Memory B cell (primary cell): ENCODE measurements at regions not wholly inside any gene's neighbourhood (a gene's known extent, or its start where the extent isn't known, plus 50 kb on each side); places are given as distances from the start of the nearest gene placed in this dataset.

Source experiments
- ATAC-seq: fragments of 150-1000 bp; cut with Tn5 transposase; 2 replicates; pipeline ENCODE4 v1.10.0; 2021; ENCODE audit warnings: low read depth, mild to moderate bottlenecking, moderate library complexity
- DNase-seq, 2 donors: peaks; one replicate each; pipeline ENCODE4 v3.0.0; 2022; ENCODE audit warnings: low spot score in 2 of 2
- H3K27ac Mint-ChIP-seq: one replicate; pipeline ENCODE4 v1.8.0; 2022; ENCODE audit warnings: mild to moderate bottlenecking, moderate library complexity, mixed read lengths
- H3K27me3 Mint-ChIP-seq: one replicate; pipeline ENCODE4 v1.8.0; 2022; ENCODE audit warnings: mixed read lengths
- H3K36me3 Mint-ChIP-seq: one replicate; pipeline ENCODE4 v1.8.0; 2022; ENCODE audit warnings: mild to moderate bottlenecking, mixed read lengths
- H3K4me1 Mint-ChIP-seq: one replicate; pipeline ENCODE4 v1.8.0; 2022; ENCODE audit warnings: mixed read lengths
- H3K4me3 Mint-ChIP-seq: one replicate; pipeline ENCODE4 v1.8.0; 2022; ENCODE audit warnings: mild to moderate bottlenecking, moderate library complexity, mixed read lengths
- H3K9me3 Mint-ChIP-seq: one replicate; pipeline ENCODE4 v1.8.0; 2022; ENCODE audit warnings: mixed read lengths

- ATAC-seq (no peak), DNase-seq (no peak)
- Mint-ChIP-seq H3K4me1 (peaks cover 5% of the 10 kb centered on the region), H3K27ac (no peak overlapping the region), H3K9me3 (no peaks in the 10 kb centered on the region), H3K4me3 (no peak overlapping the region), H3K27me3 (no peaks in the 10 kb centered on the region), H3K36me3 (peaks cover 9% of the 10 kb centered on the region)
Observed at GRCh38 chr7:136039577-136040345, 62.6 kb upstream of the MTPN start.

GRCh38 chr7:136036336-136036735 lies 59.2 kb upstream of the MTPN start:
- Mint-ChIP-seq H3K27me3 (no peaks in the 10 kb centered on the region), H3K4me1 (peaks cover 7% of the 10 kb centered on the region), H3K27ac (no peak overlapping the region), H3K9me3 (no peaks in the 10 kb centered on the region), H3K36me3 (peaks cover 10% of the 10 kb centered on the region), H3K4me3 (no peak overlapping the region)
- DNase-seq: no peak
- ATAC-seq: no peak

- no peak overlapping the region for H3K27ac Mint-ChIP-seq
- H3K4me3 Mint-ChIP-seq: no peak overlapping the region
- H3K36me3 Mint-ChIP-seq: peaks cover 11% of the 10 kb centered on the region
- H3K9me3 Mint-ChIP-seq: no peaks in the 10 kb centered on the region
- ATAC-seq (no peak), DNase-seq (no peak)
- H3K27me3 Mint-ChIP-seq: no peaks in the 10 kb centered on the region
- peaks cover 6% of the 10 kb centered on the region for H3K4me1 Mint-ChIP-seq
Observed at GRCh38 chr7:136034132-136034531, 57.0 kb upstream of the MTPN start.

- peaks cover 4% of the 10 kb centered on the region for H3K4me1 Mint-ChIP-seq
- no peaks in the 10 kb centered on the region for H3K27me3 Mint-ChIP-seq
- no peak overlapping the region for H3K27ac Mint-ChIP-seq
- ATAC-seq (no peak), DNase-seq (no peak)
- no peak overlapping the region for H3K4me3 Mint-ChIP-seq
- H3K36me3 Mint-ChIP-seq: peaks cover 13% of the 10 kb centered on the region
- H3K9me3 Mint-ChIP-seq: no peaks in the 10 kb centered on the region
Observed at GRCh38 chr7:136033413-136034031, 56.4 kb upstream of the MTPN start.

GRCh38 chr7:136030867-136031318 lies 53.7 kb upstream of the MTPN start:
- no peaks in the 10 kb centered on the region for H3K9me3 Mint-ChIP-seq
- no peak overlapping the region for H3K4me3 Mint-ChIP-seq
- no peaks in the 10 kb centered on the region for H3K27me3 Mint-ChIP-seq
- peaks cover 4% of the 10 kb centered on the region for H3K4me1 Mint-ChIP-seq
- peaks cover 22% of the 10 kb centered on the region for H3K36me3 Mint-ChIP-seq
- no peak for ATAC-seq
- no peak overlapping the region for H3K27ac Mint-ChIP-seq
- no peak for DNase-seq

GRCh38 chr7:136030330-136030729 lies 53.2 kb upstream of the MTPN start:
- Mint-ChIP-seq H3K27me3 (no peaks in the 10 kb centered on the region), H3K36me3 (peaks cover 21% of the 10 kb centered on the region), H3K9me3 (no peaks in the 10 kb centered on the region), H3K4me1 (peaks cover 4% of the 10 kb centered on the region), H3K4me3 (no peak overlapping the region), H3K27ac (no peak overlapping the region)
- ATAC-seq: no peak
- no peak for DNase-seq

- Mint-ChIP-seq H3K9me3 (peaks cover 2% of the 10 kb centered on the region), H3K4me1 (peaks cover 14% of the 10 kb centered on the region), H3K27me3 (no peaks in the 10 kb centered on the region), H3K36me3 (peaks cover 19% of the 10 kb centered on the region), H3K4me3 (no peak overlapping the region), H3K27ac (no peak overlapping the region)
- no peak for ATAC-seq
- no peak for DNase-seq
Observed at GRCh38 chr7:136027160-136027559, 50.0 kb upstream of the MTPN start.
